ENCODE measurements at regions not wholly inside any gene's neighbourhood (a gene's known extent, or its start where the extent isn't known, plus 50 kb on each side); places are given as distances from the start of the nearest gene placed in this dataset.

- no peaks in the 10 kb centered on the region for H3K27me3 ChIP-seq (ENCODE audit: control insufficient read depth in 4 of 4, insufficient read depth in 4 of 4, low read length in 3 of 4)
- no peak for TF ChIP-seq FOXA1 (IDR thresholded peaks at IDR 0.05)
- no peak for TF ChIP-seq RXRA (IDR thresholded peaks at IDR 0.05)
- no peak for TF ChIP-seq REST (IDR thresholded peaks at IDR 0.05)
- TF ChIP-seq TAF1 (conservative IDR thresholded peaks at IDR 0.05) = no peak
- no peak for TF ChIP-seq SP1 (IDR thresholded peaks at IDR 0.05)
- TF ChIP-seq GABPA (IDR thresholded peaks at IDR 0.05 in 1 of 2, conservative IDR thresholded peaks at IDR 0.05 in 1 of 2) = no peak
- no peak for TF ChIP-seq HNF4A (conservative IDR thresholded peaks at IDR 0.05)
- no peak for TF ChIP-seq ATF3 (IDR thresholded peaks at IDR 0.05)
- no peak for TF ChIP-seq RAD21 (IDR thresholded peaks at IDR 0.05)
- no peak for TF ChIP-seq JUND (IDR thresholded peaks at IDR 0.05)
- no peak for TF ChIP-seq CTCF (IDR thresholded peaks at IDR 0.05; ENCODE audit: low read depth, low read length, missing input control)
- TF ChIP-seq MAX (IDR thresholded peaks at IDR 0.05) = no peak
- H3K4me1 ChIP-seq (ENCODE audit: control insufficient read depth in 4 of 4, insufficient read depth in 4 of 4, low read length in 3 of 4) = no peaks in the 10 kb centered on the region
- peaks cover 0 to 2% (median 0%) of the 10 kb centered on the region in 4 donors for H3K9me3 ChIP-seq (ENCODE audit: control insufficient read depth in 4 of 4, low read length in 3 of 4)
- DNase-seq (ENCODE audit: low spot score) = no peak
- no peak overlapping the region for H3K9ac ChIP-seq (ENCODE audit: low read depth in 1 of 2, low read length in 2 of 2)
- no peaks in the 10 kb centered on the region for H3K36me3 ChIP-seq (ENCODE audit: control insufficient read depth in 4 of 4, insufficient read depth in 3 of 4, low read depth in 1 of 4, low read length in 3 of 4)
- 84% methylated on average over 1 of the region's 1 CpG for WGBS
- H3K4me3 ChIP-seq (ENCODE audit: low read depth in 1 of 3, low read length in 3 of 3) = no peak overlapping the region
- no peak overlapping the region for H3K27ac ChIP-seq (ENCODE audit: low read depth in 1 of 2, low read length in 2 of 2)
Measured at GRCh38 chr14:45715946-45716345, 462.9 kb upstream of the MIS18BP1 start.

GRCh38 chr14:45709541-45709940 is 456.5 kb upstream of the MIS18BP1 start:
- no peaks in the 10 kb centered on the region for H3K36me3 ChIP-seq (ENCODE audit: control insufficient read depth in 4 of 4, insufficient read depth in 3 of 4, low read depth in 1 of 4, low read length in 3 of 4)
- H3K4me1 ChIP-seq (ENCODE audit: control insufficient read depth in 4 of 4, insufficient read depth in 4 of 4, low read length in 3 of 4) = no peaks in the 10 kb centered on the region
- H3K4me3 ChIP-seq (ENCODE audit: low read depth in 1 of 3, low read length in 3 of 3) = no peak overlapping the region
- TF ChIP-seq NR2F2 (IDR thresholded peaks at IDR 0.05) = no peak
- H3K9ac ChIP-seq (ENCODE audit: low read depth in 1 of 2, low read length in 2 of 2) = no peak overlapping the region
- DNase-seq (ENCODE audit: low spot score) = no peak
- no peaks in the 10 kb centered on the region for H3K9me3 ChIP-seq (ENCODE audit: control insufficient read depth in 4 of 4, low read length in 3 of 4)
- no peak overlapping the region for H3K27ac ChIP-seq (ENCODE audit: low read depth in 1 of 2, low read length in 2 of 2)
- WGBS = 66% methylated on average over 4 of the region's 4 CpGs
- no peaks in the 10 kb centered on the region for H3K27me3 ChIP-seq (ENCODE audit: control insufficient read depth in 4 of 4, insufficient read depth in 4 of 4, low read length in 3 of 4)

Data from liver (tissue), 8 donors.